Ammon's horn (tissue), 1 donor: ENCODE measurements at regions not wholly inside any gene's neighbourhood (a gene's known extent, or its start where the extent isn't known, plus 50 kb on each side); places are given as distances from the start of the nearest gene placed in this dataset.
"Not testable (repeated sequence)": the region's sequence is repeated elsewhere in the genome, so short reads cannot be mapped to it uniquely, and the experiment has no call there.

Experiments used
- DNase-seq: peaks from one replicate; pipeline ENCODE4 v3.0.0-alpha.2; 2016; ENCODE audit warnings: low spot score

GRCh38 chr5:126143622-126144021, 279.6 kb upstream of the GRAMD2B start:
- no peak for DNase-seq

GRCh38 chr5:126150319-126150718, 272.9 kb upstream of the GRAMD2B start:
- DNase-seq, result not testable (repeated sequence)

GRCh38 chr5:126155298-126155697, 267.9 kb upstream of the GRAMD2B start:
- DNase-seq, result not testable (repeated sequence)

GRCh38 chr5:126166368-126166767, 256.8 kb upstream of the GRAMD2B start:
- DNase-seq, result no peak

GRCh38 chr5:126168785-126169184, 254.4 kb upstream of the GRAMD2B start:
- no peak for DNase-seq

- no peak for DNase-seq
Measured at GRCh38 chr5:126171916-126172315, 251.3 kb upstream of the GRAMD2B start.

- DNase-seq, result no peak
Measured at GRCh38 chr5:126172812-126173211, 250.4 kb upstream of the GRAMD2B start.

GRCh38 chr5:126178521-126178920, 244.7 kb upstream of the GRAMD2B start:
- peak; percentile 8 for DNase-seq

GRCh38 chr5:126182971-126183695, 240.1 kb upstream of the GRAMD2B start:
- peak; percentile 90 for DNase-seq

GRCh38 chr5:126184474-126184873, 238.7 kb upstream of the GRAMD2B start:
- DNase-seq, result no peak

- no peak for DNase-seq
Measured at GRCh38 chr5:126186210-126186609, 237.0 kb upstream of the GRAMD2B start.

GRCh38 chr5:126188804-126189203, 234.4 kb upstream of the GRAMD2B start:
- no peak for DNase-seq

- DNase-seq, result no peak
Measured at GRCh38 chr5:126189231-126189630, 234.0 kb upstream of the GRAMD2B start.

- no peak for DNase-seq
Measured at GRCh38 chr5:126189862-126190261, 233.3 kb upstream of the GRAMD2B start.

- DNase-seq, result no peak
Measured at GRCh38 chr5:126192226-126192625, 231.0 kb upstream of the GRAMD2B start.

GRCh38 chr5:126195410-126196100, 227.7 kb upstream of the GRAMD2B start:
- DNase-seq, result no peak

- no peak for DNase-seq
Measured at GRCh38 chr5:126198531-126198930, 224.7 kb upstream of the GRAMD2B start.

GRCh38 chr5:126199467-126199866, 223.7 kb upstream of the GRAMD2B start:
- DNase-seq, result no peak

GRCh38 chr5:126208691-126209090, 214.5 kb upstream of the GRAMD2B start:
- DNase-seq, result no peak

GRCh38 chr5:126210955-126211354, 212.3 kb upstream of the GRAMD2B start:
- no peak for DNase-seq

GRCh38 chr5:126219616-126220015, 203.6 kb upstream of the GRAMD2B start:
- no peak for DNase-seq

GRCh38 chr5:126220725-126221124, 202.5 kb upstream of the GRAMD2B start:
- DNase-seq, result no peak

- DNase-seq, result no peak
Measured at GRCh38 chr5:126228934-126229333, 194.3 kb upstream of the GRAMD2B start.

GRCh38 chr5:126233256-126233655, 190.0 kb upstream of the GRAMD2B start:
- DNase-seq, result no peak
